ENCODE measurements at regions not wholly inside any gene's neighbourhood (a gene's known extent, or its start where the extent isn't known, plus 50 kb on each side); places are given as distances from the start of the nearest gene placed in this dataset.
"Not testable (repeated sequence)": the region's sequence is repeated elsewhere in the genome, so short reads cannot be mapped to it uniquely, and the experiment has no call there.

DNA sequence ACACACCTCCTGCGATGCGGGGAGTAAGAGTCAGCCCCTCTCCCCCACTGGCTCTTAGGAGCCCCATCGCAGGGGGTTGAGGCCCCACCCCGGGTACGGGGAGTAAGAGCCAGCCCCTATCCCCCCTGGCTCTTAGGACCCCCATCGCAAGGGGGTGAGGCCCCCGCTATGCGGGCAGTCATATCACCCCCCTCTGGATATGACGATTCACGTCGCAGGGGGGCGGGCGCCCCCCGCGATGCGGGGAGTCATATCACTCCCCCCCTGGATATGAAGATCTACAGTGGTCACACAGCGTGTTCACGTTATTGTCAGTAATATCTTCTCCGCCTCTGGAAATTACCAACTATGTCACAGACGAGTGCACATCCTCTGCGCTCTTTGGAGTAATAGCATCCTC is 61.1 kb downstream of the DEFB131A start:
- not testable (repeated sequence) for H3K9me3 ChIP-seq (ENCODE audit: insufficient read depth, low read length); H3K27me3 ChIP-seq (ENCODE audit: low read depth, low read length); H3K4me1 ChIP-seq (ENCODE audit: low read length); H3K4me2 ChIP-seq (ENCODE audit: low read length); H3K9ac ChIP-seq (ENCODE audit: low read length); H3K79me2 ChIP-seq (ENCODE audit: low read length); H2AFZ ChIP-seq (ENCODE audit: low read depth, low read length); H3K27ac ChIP-seq (ENCODE audit: low read length); H3K36me3 ChIP-seq (replicated peaks; ENCODE audit: low read depth, low read length); H3K4me3 ChIP-seq (ENCODE audit: low read length); H4K20me1 ChIP-seq (ENCODE audit: insufficient read depth, low read length)

DNA sequence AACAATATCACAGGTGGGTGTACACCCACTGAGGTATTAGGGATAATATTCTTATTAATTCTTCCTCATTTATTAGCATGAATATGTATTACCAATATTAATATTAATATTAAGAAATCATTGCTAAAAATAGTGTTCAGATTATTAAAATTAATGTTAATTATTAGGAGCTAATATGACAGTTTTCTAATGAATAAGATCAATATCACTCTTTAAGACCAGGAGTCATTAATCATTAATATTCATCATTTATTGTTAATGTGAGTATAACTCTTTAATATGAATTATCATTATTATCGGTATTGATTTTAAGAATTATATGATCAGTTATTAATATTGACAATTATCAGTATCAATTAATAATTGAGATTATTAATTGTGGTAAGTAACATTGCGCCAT is 62.5 kb downstream of the DEFB131A start:
- H4K20me1 ChIP-seq (ENCODE audit: insufficient read depth, low read length); H3K4me3 ChIP-seq (ENCODE audit: low read length); H2AFZ ChIP-seq (ENCODE audit: low read depth, low read length); H3K9ac ChIP-seq (ENCODE audit: low read length); H3K79me2 ChIP-seq (ENCODE audit: low read length); H3K36me3 ChIP-seq (replicated peaks; ENCODE audit: low read depth, low read length); H3K27ac ChIP-seq (ENCODE audit: low read length); H3K9me3 ChIP-seq (ENCODE audit: insufficient read depth, low read length); H3K27me3 ChIP-seq (ENCODE audit: low read depth, low read length); H3K4me2 ChIP-seq (ENCODE audit: low read length); H3K4me1 ChIP-seq (ENCODE audit: low read length): not testable (repeated sequence)

DNA sequence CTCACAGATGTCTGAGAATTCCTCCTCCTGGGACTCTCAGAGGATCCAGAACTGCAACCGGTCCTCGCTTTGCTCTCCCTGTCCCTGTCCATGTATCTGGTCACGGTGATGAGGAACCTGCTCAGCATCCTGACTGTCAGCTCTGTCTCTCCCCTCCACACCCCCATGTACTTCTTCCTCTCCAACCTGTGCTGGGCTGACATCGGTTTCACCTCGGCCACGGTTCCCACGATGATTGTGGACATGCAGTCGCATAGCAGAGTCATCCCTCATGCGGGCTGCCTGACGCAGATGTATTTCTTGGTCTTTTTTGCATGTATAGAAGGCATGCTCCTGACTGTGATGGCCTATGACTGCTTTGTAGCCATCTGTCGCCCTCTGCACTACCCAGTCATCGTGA is 68.7 kb downstream of the DEFB131A start:
- not testable (repeated sequence) for H3K27me3 ChIP-seq (ENCODE audit: low read depth, low read length); H3K9me3 ChIP-seq (ENCODE audit: insufficient read depth, low read length); H3K9ac ChIP-seq (ENCODE audit: low read length); H3K79me2 ChIP-seq (ENCODE audit: low read length); H3K36me3 ChIP-seq (replicated peaks; ENCODE audit: low read depth, low read length); H3K27ac ChIP-seq (ENCODE audit: low read length); H4K20me1 ChIP-seq (ENCODE audit: insufficient read depth, low read length); H3K4me2 ChIP-seq (ENCODE audit: low read length); H3K4me1 ChIP-seq (ENCODE audit: low read length); H3K4me3 ChIP-seq (ENCODE audit: low read length); H2AFZ ChIP-seq (ENCODE audit: low read depth, low read length)

GRCh38 chr4:9519631-9520030 is 75.4 kb downstream of the DEFB131A start:
- H3K27me3 ChIP-seq (ENCODE audit: low read depth, low read length); H3K4me3 ChIP-seq (ENCODE audit: low read length); H3K4me1 ChIP-seq (ENCODE audit: low read length); H2AFZ ChIP-seq (ENCODE audit: low read depth, low read length); H3K9ac ChIP-seq (ENCODE audit: low read length); H3K27ac ChIP-seq (ENCODE audit: low read length); H3K36me3 ChIP-seq (replicated peaks; ENCODE audit: low read depth, low read length); H4K20me1 ChIP-seq (ENCODE audit: insufficient read depth, low read length); H3K79me2 ChIP-seq (ENCODE audit: low read length); H3K9me3 ChIP-seq (ENCODE audit: insufficient read depth, low read length); H3K4me2 ChIP-seq (ENCODE audit: low read length): not testable (repeated sequence)

GRCh38 chr4:9522903-9523302 is 78.7 kb downstream of the DEFB131A start:
- H4K20me1 ChIP-seq (ENCODE audit: insufficient read depth, low read length); H3K4me3 ChIP-seq (ENCODE audit: low read length); H3K79me2 ChIP-seq (ENCODE audit: low read length): not testable (repeated sequence)

GRCh38 chr4:9524406-9524805 is 80.2 kb downstream of the DEFB131A start:
- H3K4me1 ChIP-seq (ENCODE audit: low read length); H3K9me3 ChIP-seq (ENCODE audit: insufficient read depth, low read length); H3K9ac ChIP-seq (ENCODE audit: low read length); H4K20me1 ChIP-seq (ENCODE audit: insufficient read depth, low read length); H3K4me2 ChIP-seq (ENCODE audit: low read length); H3K79me2 ChIP-seq (ENCODE audit: low read length); H3K4me3 ChIP-seq (ENCODE audit: low read length); H3K27me3 ChIP-seq (ENCODE audit: low read depth, low read length); H3K36me3 ChIP-seq (replicated peaks; ENCODE audit: low read depth, low read length); H2AFZ ChIP-seq (ENCODE audit: low read depth, low read length); H3K27ac ChIP-seq (ENCODE audit: low read length): not testable (repeated sequence)

More at GRCh38 chr4:9522903-9523302, 78.7 kb downstream of the DEFB131A start:
- not testable (repeated sequence) for H3K9ac ChIP-seq (ENCODE audit: low read length); H3K4me1 ChIP-seq (ENCODE audit: low read length); H3K36me3 ChIP-seq (replicated peaks; ENCODE audit: low read depth, low read length); H2AFZ ChIP-seq (ENCODE audit: low read depth, low read length); H3K9me3 ChIP-seq (ENCODE audit: insufficient read depth, low read length); H3K4me2 ChIP-seq (ENCODE audit: low read length); H3K27ac ChIP-seq (ENCODE audit: low read length); H3K27me3 ChIP-seq (ENCODE audit: low read depth, low read length)

DNA sequence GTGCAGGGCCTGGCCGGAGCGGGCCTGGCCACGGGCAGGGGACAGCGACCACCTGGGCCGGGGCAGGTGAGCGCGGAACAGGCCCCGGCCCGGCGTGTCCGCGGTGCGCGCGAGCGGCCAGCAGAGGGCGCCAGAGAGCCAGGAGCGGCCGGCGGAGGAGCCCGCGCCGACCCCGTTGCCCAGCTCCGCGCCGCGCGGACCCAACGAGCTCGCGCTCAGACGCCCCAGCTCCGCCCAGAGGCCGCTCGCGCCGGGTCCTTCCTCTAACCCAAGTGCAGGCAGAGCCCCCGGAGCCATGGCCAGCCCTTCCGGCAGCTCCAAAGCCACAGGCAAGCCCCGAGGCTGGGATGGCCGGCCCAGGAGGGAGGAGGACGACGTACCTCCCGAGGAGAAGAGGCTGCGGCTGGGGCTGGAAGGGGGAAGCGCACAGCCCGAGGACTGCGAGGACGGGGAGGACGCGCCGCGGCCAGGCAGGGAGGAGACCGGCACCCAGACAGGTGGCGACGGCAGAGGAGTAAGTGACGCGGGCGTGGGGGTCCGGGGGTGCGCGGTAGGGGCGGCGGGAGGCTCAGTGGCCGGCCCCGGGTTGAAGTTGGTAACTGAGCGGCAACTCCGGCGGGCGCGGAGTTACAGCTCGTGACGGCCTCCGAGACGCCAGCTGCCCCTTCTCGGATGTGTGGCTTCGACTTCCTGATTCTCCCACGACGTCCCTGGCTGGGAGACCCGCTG is 88.1 kb downstream of the DEFB131A start:
- peak overlapping the region; percentile 70 for H3K4me2 ChIP-seq (ENCODE audit: low read length)
- not testable (repeated sequence) for H3K36me3 ChIP-seq (replicated peaks; ENCODE audit: low read depth, low read length); H3K4me1 ChIP-seq (ENCODE audit: low read length); H3K9ac ChIP-seq (ENCODE audit: low read length); H3K79me2 ChIP-seq (ENCODE audit: low read length); H3K27me3 ChIP-seq (ENCODE audit: low read depth, low read length); H4K20me1 ChIP-seq (ENCODE audit: insufficient read depth, low read length); H3K9me3 ChIP-seq (ENCODE audit: insufficient read depth, low read length); H3K27ac ChIP-seq (ENCODE audit: low read length); H2AFZ ChIP-seq (ENCODE audit: low read depth, low read length)
- TF ChIP-seq, protein P1, sequence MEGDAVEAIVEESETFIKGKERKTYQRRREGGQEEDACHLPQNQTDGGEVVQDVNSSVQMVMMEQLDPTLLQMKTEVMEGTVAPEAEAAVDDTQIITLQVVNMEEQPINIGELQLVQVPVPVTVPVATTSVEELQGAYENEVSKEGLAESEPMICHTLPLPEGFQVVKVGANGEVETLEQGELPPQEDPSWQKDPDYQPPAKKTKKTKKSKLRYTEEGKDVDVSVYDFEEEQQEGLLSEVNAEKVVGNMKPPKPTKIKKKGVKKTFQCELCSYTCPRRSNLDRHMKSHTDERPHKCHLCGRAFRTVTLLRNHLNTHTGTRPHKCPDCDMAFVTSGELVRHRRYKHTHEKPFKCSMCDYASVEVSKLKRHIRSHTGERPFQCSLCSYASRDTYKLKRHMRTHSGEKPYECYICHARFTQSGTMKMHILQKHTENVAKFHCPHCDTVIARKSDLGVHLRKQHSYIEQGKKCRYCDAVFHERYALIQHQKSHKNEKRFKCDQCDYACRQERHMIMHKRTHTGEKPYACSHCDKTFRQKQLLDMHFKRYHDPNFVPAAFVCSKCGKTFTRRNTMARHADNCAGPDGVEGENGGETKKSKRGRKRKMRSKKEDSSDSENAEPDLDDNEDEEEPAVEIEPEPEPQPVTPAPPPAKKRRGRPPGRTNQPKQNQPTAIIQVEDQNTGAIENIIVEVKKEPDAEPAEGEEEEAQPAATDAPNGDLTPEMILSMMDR (IDR thresholded peaks at IDR 0.05; ENCODE audit: low read depth, low read length), result peak; percentile 43
- peak overlapping the region; percentile 66 for H3K4me3 ChIP-seq (ENCODE audit: low read length)

DNA sequence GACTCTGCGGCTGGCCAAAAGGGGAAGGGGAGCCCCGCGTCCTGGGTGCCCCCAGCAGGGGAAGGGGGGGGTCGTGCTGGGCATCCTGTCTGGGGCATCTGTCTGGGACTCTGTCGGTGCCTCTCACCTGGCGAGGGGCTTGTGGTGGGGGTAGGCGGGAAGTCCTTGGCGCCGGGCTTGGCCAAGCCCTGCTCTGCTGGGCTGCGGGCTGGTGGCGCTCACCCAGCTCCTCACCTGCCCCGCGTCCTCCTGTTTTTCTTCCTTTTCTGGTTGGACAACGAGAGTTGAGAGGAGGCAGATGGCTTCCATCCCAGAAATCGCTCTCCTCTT is 88.6 kb downstream of the DEFB131A start:
- not testable (repeated sequence) for H3K4me1 ChIP-seq (ENCODE audit: low read length); H2AFZ ChIP-seq (ENCODE audit: low read depth, low read length); H3K4me2 ChIP-seq (ENCODE audit: low read length); H4K20me1 ChIP-seq (ENCODE audit: insufficient read depth, low read length); H3K79me2 ChIP-seq (ENCODE audit: low read length); H3K27ac ChIP-seq (ENCODE audit: low read length); H3K4me3 ChIP-seq (ENCODE audit: low read length); H3K36me3 ChIP-seq (replicated peaks; ENCODE audit: low read depth, low read length); H3K9ac ChIP-seq (ENCODE audit: low read length); H3K9me3 ChIP-seq (ENCODE audit: insufficient read depth, low read length); H3K27me3 ChIP-seq (ENCODE audit: low read depth, low read length)

- H3K9me3 ChIP-seq (ENCODE audit: insufficient read depth, low read length); H3K27me3 ChIP-seq (ENCODE audit: low read depth, low read length); H3K4me1 ChIP-seq (ENCODE audit: low read length); H3K27ac ChIP-seq (ENCODE audit: low read length); H3K79me2 ChIP-seq (ENCODE audit: low read length); H3K36me3 ChIP-seq (replicated peaks; ENCODE audit: low read depth, low read length); H2AFZ ChIP-seq (ENCODE audit: low read depth, low read length); H3K4me2 ChIP-seq (ENCODE audit: low read length); H3K9ac ChIP-seq (ENCODE audit: low read length); H3K4me3 ChIP-seq (ENCODE audit: low read length); H4K20me1 ChIP-seq (ENCODE audit: insufficient read depth, low read length): not testable (repeated sequence)
Observed at GRCh38 chr4:9537101-9537500, 92.9 kb downstream of the DEFB131A start.
